Parathyroid adenoma (tissue), 2 donors: ENCODE measurements at regions not wholly inside any gene's neighbourhood (a gene's known extent, or its start where the extent isn't known, plus 50 kb on each side); places are given as distances from the start of the nearest gene placed in this dataset.

Experiments used
- H2AFZ ChIP-seq: fragments of 300-600 bp; sonication (generic); one replicate; pipeline ENCODE4 v1.7.0; 2017; ENCODE audit warnings: antibody characterized with exemption, mild to moderate bottlenecking
- H3K27ac ChIP-seq: fragments of 300-600 bp; sonication (generic); one replicate; pipeline ENCODE4 v1.7.0; 2017
- H3K27me3 ChIP-seq: fragments of 300-600 bp; sonication (generic); one replicate; pipeline ENCODE4 v1.7.0; 2017; ENCODE audit warnings: low read length; ENCODE audit not compliant: control insufficient read depth, insufficient read depth
- H3K36me3 ChIP-seq: fragments of 300-600 bp; sonication (generic); one replicate; pipeline ENCODE4 v1.7.0; 2017; ENCODE audit warnings: low read length; ENCODE audit not compliant: control insufficient read depth, insufficient read depth
- H3K4me1 ChIP-seq: fragments of 300-600 bp; sonication (generic); one replicate; pipeline ENCODE4 v1.7.0; 2017; ENCODE audit warnings: control low read depth
- H3K4me2 ChIP-seq: fragments of 300-600 bp; sonication (generic); one replicate; pipeline ENCODE4 v1.7.0; 2017; ENCODE audit warnings: low read length
- H3K4me3 ChIP-seq: fragments of 300-600 bp; sonication (generic); one replicate; pipeline ENCODE4 v1.7.0; 2017; ENCODE audit warnings: low read depth, low read length
- H3K79me2 ChIP-seq: fragments of 300-600 bp; sonication (generic); one replicate; pipeline ENCODE4 v1.7.0; 2017; ENCODE audit warnings: control low read depth
- H3K9ac ChIP-seq: fragments of 300-600 bp; sonication (generic); one replicate; pipeline ENCODE4 v1.7.0; 2017; ENCODE audit warnings: mild to moderate bottlenecking
- H3K9me3 ChIP-seq: fragments of 300-600 bp; sonication (generic); one replicate; pipeline ENCODE4 v1.7.0; 2017; ENCODE audit warnings: low read length; ENCODE audit not compliant: control insufficient read depth
- CTCF ChIP-seq: fragments of 300-600 bp; sonication (generic); IDR thresholded peaks from one replicate; pipeline ENCODE4 v1.7.0; 2017; ENCODE audit warnings: antibody characterized with exemption, mild to moderate bottlenecking
- donor health status: primary hyperparathyroidism.

GRCh38 chr6:73968221-73968757 lies 272.3 kb downstream of the CD109 start:
- Histone ChIP-seq H3K4me3 (no peak overlapping the region), H3K27ac (no peak overlapping the region)

GRCh38 chr6:73965539-73966029 lies 269.6 kb downstream of the CD109 start:
- Histone ChIP-seq H3K4me1 (no peaks in the 10 kb centered on the region), H3K4me3 (no peak overlapping the region), H2AFZ (no peak overlapping the region), H3K79me2 (no peaks in the 10 kb centered on the region), H3K36me3 (no peaks in the 10 kb centered on the region), H3K27ac (no peak overlapping the region), H3K9me3 (no peaks in the 10 kb centered on the region), H3K4me2 (no peak overlapping the region), H3K27me3 (no peaks in the 10 kb centered on the region), H3K9ac (no peak overlapping the region)
- no peak for TF ChIP-seq CTCF

More at GRCh38 chr6:73968221-73968757, 272.3 kb downstream of the CD109 start:
- H3K27me3 ChIP-seq, result no peaks in the 10 kb centered on the region
- no peaks in the 10 kb centered on the region for H3K9me3 ChIP-seq
- H3K4me1 ChIP-seq, result no peaks in the 10 kb centered on the region
- H3K36me3 ChIP-seq, result no peaks in the 10 kb centered on the region
- H3K79me2 ChIP-seq, result no peaks in the 10 kb centered on the region
- TF ChIP-seq CTCF, result no peak
- H3K4me2 ChIP-seq, result no peak overlapping the region
- H3K9ac ChIP-seq, result no peak overlapping the region
- peak overlapping the region; percentile 29 for H2AFZ ChIP-seq

- Histone ChIP-seq H3K27ac (no peak overlapping the region), H3K4me3 (no peak overlapping the region), H3K27me3 (no peaks in the 10 kb centered on the region), H3K9me3 (no peaks in the 10 kb centered on the region), H3K4me2 (no peak overlapping the region), H3K9ac (no peak overlapping the region), H3K36me3 (no peaks in the 10 kb centered on the region), H3K79me2 (no peaks in the 10 kb centered on the region), H3K4me1 (no peaks in the 10 kb centered on the region), H2AFZ (no peak overlapping the region)
- TF ChIP-seq CTCF, result no peak
These were observed 268.3 kb downstream of the CD109 start for GRCh38 chr6:73964241-73964854.

- H3K4me3 ChIP-seq, result no peak overlapping the region
- no peaks in the 10 kb centered on the region for H3K36me3 ChIP-seq
- H3K4me1 ChIP-seq, result no peaks in the 10 kb centered on the region
- no peak overlapping the region for H3K4me2 ChIP-seq
- H3K79me2 ChIP-seq, result no peaks in the 10 kb centered on the region
- H3K27ac ChIP-seq, result no peak overlapping the region
- H3K9me3 ChIP-seq, result no peaks in the 10 kb centered on the region
- H3K9ac ChIP-seq, result no peak overlapping the region
- no peak overlapping the region for H2AFZ ChIP-seq
- no peak for TF ChIP-seq CTCF
- H3K27me3 ChIP-seq, result no peaks in the 10 kb centered on the region
These were observed 266.9 kb downstream of the CD109 start for GRCh38 chr6:73962884-73963283.

GRCh38 chr6:73956305-73956704 lies 260.3 kb downstream of the CD109 start:
- no peak overlapping the region for H3K4me3 ChIP-seq
- H3K27ac ChIP-seq, result no peak overlapping the region
- no peaks in the 10 kb centered on the region for H3K4me1 ChIP-seq
- no peaks in the 10 kb centered on the region for H3K79me2 ChIP-seq
- TF ChIP-seq CTCF, result no peak
- H3K4me2 ChIP-seq, result no peak overlapping the region
- no peak overlapping the region for H2AFZ ChIP-seq
- no peaks in the 10 kb centered on the region for H3K9me3 ChIP-seq
- H3K36me3 ChIP-seq, result no peaks in the 10 kb centered on the region
- H3K9ac ChIP-seq, result no peak overlapping the region
- H3K27me3 ChIP-seq, result no peaks in the 10 kb centered on the region
